ENCODE measurements at regions not wholly inside any gene's neighbourhood (a gene's known extent, or its start where the extent isn't known, plus 50 kb on each side); places are given as distances from the start of the nearest gene placed in this dataset.
"Not testable (repeated sequence)": the region's sequence is repeated elsewhere in the genome, so short reads cannot be mapped to it uniquely, and the experiment has no call there.

DNA sequence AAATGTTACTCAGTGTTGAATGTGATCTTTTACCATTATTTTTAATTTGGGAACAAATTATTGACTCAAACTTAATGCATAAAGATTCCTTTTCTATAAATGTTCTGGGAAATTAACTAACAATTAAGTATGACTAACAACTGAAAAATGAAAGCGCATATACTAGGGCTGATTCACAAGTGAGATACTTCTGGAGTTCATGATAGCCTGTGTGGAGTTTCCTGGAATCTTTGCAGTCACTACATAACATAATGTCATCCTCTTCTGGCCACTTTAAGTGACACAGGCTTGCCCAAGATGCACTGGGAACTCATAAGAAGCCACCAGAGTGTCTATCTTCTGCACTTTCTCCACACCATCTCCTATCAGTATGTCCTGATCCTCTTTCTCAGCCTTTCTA, 450.3 kb upstream of the CDH11 start:
- no peak for DNase-seq

DNA sequence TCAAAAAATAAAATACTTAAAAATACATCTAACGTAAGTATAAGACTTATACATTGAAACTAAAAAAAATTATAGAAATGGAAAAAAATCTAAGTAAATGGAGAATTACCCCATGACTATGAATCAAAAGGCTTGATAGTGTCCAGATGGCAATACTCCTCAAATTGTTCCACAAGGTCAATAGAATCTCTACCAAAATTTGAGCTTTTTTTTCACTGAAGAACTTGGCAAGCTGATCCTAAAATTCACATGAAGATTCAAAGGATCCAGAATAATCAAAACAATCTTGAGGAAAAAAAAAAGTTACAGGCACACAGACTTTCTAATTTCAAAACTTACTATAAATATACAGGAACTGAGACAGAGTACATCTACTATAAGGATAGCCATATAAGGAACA, 448.4 kb upstream of the CDH11 start:
- no peak for DNase-seq

- no peak for DNase-seq
Observed at GRCh38 chr16:65559846-65560245, 438.0 kb upstream of the CDH11 start.

DNA sequence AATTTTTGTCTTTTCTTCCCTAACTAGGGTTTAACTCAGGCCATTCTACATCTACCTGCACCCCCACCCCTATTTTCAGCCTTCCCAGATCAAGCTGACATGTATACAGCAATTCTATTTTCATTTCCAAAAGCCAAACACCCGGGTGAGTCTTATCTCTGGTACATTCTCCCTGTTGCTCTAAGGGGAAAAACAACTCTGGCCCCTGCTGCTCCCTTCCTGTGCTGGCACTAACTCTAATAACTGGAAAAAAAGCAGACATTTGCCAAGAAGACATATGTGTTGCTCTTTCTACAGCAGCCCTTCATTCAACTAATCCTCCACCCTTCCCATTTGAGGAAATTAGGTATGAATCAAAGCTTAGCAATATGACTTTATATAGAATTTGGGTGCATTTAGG, 427.8 kb upstream of the CDH11 start:
- not testable (repeated sequence) for DNase-seq

DNA sequence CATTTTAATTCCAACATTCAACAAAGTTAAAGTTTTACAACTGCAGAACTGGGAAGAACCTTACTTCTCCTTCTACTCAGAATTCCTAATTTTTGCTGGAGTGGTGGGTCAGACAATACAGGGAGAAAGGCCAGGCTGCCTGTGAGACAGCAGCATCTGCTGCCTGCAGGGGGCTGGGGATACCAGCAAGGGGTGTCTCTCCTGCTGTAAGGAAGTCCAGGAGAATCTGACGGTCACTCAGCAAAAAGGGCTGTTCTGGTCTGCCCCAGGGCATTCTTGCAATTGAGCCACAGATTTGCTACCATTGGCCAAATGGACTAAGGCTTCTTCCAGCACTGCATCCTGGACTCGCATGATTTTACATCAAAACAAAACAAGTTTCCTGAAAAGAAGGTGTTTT, 426.6 kb upstream of the CDH11 start:
- no peak for DNase-seq

DNA sequence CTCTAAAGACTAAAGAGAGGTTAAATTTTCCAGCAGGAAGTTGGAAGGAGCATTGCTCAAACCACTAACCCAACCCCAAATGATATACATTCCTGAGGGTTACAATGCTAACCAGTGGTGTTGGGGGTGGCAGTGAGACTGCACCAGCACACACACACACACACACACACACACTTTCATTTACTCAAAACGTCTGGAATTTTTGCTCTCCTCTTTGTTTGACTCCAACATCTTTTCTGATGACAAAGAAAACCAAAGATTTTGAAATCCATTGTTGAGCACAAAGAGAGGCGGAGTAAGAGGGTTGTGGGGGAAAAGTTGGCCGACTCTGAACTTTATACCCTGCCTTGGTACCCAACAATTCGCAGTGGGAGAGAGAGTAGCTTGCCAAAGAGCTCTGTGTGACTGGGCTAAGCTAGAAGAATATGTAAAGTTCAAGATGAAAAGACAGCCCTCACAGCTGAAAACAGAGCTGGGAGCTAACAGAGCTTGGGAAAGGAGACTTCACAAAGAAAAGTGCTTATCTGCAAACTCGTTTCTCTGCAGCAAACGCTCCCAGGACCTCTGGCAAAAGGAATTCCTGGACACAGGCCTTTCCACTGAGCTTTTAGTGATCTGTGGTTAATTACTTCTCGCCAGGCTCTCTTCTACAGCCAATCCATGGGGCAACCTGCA, 426.0 kb upstream of the CDH11 start:
- no peak for DNase-seq

DNA sequence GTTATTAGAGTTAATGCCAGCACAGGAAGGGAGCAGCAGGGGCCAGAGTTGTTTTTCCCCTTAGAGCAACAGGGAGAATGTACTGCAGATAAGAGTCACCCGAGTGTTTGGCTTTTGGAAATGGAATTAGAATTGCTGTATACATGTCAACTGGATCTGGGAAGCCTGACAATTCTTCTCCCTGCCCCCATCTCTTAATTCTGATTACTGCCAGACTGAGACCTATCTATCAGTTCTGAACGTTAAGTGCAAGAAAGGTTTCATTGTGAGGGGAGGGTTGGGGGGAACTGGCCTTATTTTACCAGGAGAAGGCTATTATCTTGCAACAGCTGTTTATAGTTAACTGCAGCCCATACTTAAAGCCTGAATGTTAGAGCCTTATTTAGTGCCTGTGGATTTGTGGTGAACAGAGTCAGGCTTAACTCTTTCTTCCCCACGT, 424.5 kb upstream of the CDH11 start:
- DNase-seq, result no peak

GRCh38 chr16:65545413-65545956, 423.6 kb upstream of the CDH11 start:
- DNase-seq, result no peak

- DNase-seq, result no peak
Observed at GRCh38 chr16:65543781-65544740, 422.2 kb upstream of the CDH11 start.

DNA sequence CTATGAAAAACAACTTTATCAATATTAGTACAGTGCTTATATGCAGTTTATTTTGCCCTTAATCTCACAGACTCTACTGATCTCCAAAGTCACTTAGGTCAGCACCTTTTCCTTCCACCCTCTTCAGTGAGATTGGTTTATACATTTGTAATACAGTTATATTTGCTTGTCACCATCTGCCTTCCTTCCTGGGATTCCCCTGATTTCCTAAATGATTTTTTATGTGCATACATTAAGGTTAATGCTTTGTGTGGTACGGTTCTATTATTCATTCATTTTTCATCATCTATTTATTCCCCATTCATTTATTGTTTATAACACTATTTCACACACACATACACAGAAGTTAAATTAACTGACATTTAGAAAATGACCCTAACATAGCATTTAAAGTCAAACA, 419.8 kb upstream of the CDH11 start:
- DNase-seq, result no peak

DNA sequence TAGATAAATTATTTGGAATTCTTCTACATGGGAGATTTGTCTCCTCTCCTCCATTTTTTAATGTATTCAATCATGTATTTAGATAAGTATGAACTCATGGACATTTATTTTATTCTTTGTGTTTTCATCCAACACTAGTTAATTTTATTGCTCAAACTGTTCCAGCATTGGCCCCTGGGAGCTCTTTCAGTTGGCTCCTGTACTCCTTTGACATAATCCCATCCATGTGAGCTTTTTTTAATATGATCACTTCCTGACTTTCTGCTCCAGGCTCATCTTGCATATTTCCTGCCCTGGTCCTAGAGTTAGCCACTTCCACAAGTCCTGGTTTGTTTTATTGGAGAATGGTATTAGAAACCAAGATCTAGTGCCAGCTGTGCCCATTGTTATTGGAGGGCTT, 419.0 kb upstream of the CDH11 start:
- DNase-seq, result no peak

DNA sequence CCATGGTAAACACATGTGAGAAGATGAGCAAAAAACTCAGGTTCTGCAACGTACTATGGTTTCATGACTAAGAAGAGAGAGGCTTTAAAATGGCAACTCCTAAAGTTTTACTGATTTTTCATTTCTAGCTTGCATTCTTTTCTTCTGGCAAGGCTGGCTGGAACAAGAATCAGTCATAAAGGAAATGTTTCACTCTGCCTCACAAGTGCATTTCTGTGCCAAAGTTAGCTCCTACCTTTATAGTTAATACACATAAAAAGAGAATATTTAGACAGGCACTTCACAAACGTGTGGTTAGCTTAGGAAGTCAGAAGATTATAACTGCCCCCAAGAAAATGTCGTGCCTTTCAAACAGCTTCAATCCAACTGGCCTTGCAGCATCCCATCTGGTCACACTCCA, 417.1 kb upstream of the CDH11 start:
- DNase-seq, result no peak

- no peak for DNase-seq
Observed at GRCh38 chr16:65537336-65537735, 415.5 kb upstream of the CDH11 start.

DNA sequence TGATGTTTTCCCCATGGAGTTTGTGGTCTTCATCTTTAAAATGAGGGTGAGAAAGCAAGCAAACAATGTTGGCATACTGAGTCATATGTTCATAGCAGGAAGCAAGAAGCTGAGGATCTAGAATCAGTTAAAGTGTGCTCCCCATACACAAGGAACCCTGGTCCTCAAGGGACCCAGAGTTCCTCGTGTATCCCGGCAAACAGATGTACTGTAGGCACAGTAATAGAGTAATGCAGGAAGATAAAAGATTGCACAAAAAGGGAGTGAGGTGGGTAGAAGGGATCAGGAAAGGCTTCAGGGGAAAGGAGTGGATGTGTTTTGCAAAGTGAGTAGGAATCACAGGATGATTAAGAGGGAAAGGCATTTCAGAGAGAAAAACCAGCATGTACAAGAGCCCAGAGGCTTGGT, 412.3 kb upstream of the CDH11 start:
- DNase-seq, result no peak

GRCh38 chr16:65532846-65533245, 411.0 kb upstream of the CDH11 start:
- no peak for DNase-seq

- DNase-seq, result no peak
Observed at GRCh38 chr16:65532258-65532657, 410.4 kb upstream of the CDH11 start.

DNA sequence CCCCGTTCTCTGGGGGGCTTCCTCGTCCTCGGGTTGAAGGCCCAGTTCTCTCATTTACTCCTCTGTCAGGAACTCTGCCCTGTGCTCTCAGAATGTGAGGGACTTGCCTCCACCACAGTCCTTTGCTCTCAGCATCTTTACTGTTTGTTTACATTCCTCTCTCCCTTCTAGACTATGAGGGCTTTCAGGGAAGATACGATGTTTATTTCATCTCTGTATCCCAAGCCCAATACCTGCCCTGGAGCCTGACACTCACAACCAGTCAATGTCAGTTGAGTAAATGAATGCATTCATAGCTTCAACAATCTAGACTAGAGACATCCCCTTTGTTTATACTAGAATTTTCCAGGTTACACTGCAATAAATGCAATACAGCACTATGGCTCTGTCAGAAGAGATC, 409.6 kb upstream of the CDH11 start:
- DNase-seq, result no peak

- no peak for DNase-seq
Observed at GRCh38 chr16:65525707-65526106, 403.8 kb upstream of the CDH11 start.

DNA sequence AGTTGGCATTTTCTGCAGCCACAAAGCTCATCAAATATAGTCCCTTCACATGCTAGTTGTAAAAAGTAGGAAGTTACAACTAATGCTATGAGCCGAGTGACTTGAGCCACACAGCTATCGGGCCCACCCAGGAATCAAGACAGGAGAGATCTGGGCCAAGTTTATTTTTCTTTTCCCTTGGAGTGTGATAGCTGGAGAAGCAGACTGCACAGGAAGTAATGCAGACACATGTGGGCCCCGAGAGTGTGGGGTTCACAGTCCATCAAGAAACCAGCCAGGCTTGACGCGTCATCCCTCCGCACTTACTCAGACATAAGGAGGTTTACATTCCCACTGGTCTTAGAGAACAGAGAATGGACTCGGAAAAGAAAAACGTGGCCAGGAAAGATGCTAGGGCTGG, 403.1 kb upstream of the CDH11 start:
- DNase-seq, result no peak

DNA sequence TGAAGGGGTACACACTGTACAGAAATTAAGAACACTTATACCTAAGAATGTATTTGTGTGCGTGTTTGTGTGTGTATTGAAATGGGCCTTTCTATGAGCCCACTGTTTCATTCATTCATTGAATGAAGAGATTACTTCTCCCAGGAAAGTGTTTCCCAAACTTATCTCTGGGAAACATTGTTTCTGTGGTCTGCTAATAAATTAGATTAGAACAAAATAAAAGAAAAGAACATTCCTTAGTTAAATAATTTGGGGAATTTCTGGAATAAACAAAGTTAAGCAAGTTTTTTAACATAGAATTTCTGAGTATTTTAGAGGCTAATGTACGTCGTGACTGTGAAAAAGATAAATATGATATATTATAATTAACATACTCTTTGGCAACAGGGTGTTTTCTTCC, 402.4 kb upstream of the CDH11 start:
- no peak for DNase-seq

GRCh38 chr16:65523283-65523944, 401.6 kb upstream of the CDH11 start:
- DNase-seq, result no peak

- no peak for DNase-seq
Observed at GRCh38 chr16:65522412-65522811, 400.5 kb upstream of the CDH11 start.

DNA sequence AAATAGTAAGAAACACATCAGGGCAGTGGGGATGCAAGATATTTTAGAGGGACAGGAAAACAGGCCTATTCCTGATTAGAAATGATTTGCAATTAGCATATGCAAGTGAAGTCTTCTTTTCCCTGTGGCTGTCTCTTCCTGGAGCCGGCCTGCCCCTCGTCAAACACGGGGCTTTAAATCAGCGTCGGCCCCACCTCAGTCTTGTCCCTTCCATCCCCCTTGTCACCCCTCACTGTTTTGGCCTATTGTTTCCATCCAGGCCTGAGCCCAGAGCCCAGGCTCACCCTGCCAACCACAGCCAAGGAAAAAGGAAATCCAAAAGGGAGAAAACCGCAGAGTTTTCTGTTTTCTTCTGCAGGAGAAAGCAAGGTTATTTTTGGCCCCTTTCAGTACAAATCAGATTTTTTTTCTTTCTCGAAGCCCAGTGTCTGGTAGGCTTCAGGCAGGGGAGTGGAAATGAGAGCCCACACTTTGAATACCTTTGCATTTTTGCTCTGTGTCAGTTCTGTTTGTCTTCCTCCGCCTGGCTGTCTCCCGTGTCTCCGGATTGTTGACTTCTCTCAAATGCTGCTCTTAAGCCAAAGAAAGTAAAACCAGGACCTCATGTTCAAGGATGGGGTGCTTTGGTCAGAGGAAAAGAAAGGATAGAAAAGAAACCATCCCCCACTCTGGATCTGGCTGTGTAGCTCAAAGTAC, 399.9 kb upstream of the CDH11 start:
- DNase-seq, result no peak

All from GF-D8 (cell line).